GM12891 (cell line): ENCODE measurements at regions not wholly inside any gene's neighbourhood (a gene's known extent, or its start where the extent isn't known, plus 50 kb on each side); places are given as distances from the start of the nearest gene placed in this dataset.

Experiments used
- POLR2A ChIP-seq: IDR thresholded peaks from 2 replicates; pipeline ENCODE4 v1.6.1; 2011; ENCODE audit warnings: low read depth, low read length, control low read depth
- POLR2AphosphoS5 ChIP-seq: IDR thresholded peaks from 2 replicates; pipeline ENCODE4 v1.6.1; 2011; ENCODE audit warnings: low read depth, low read length, control low read depth

- no peak for TF ChIP-seq POLR2A
- no peak for TF ChIP-seq POLR2AphosphoS5
Observed at GRCh38 chr9:87227456-87227855, 270.2 kb upstream of the DAPK1 start.
